HG03196 (cell line): ENCODE measurements at regions not wholly inside any gene's neighbourhood (a gene's known extent, or its start where the extent isn't known, plus 50 kb on each side); places are given as distances from the start of the nearest gene placed in this dataset.
"Not testable (repeated sequence)": the region's sequence is repeated elsewhere in the genome, so short reads cannot be mapped to it uniquely, and the experiment has no call there.

Experiments
- ATAC-seq: cut with Tn5 transposase; IDR thresholded peaks from one replicate; pipeline ENCODE4 v1.9.1; 2021; ENCODE audit not compliant: unreplicated experiment

DNA sequence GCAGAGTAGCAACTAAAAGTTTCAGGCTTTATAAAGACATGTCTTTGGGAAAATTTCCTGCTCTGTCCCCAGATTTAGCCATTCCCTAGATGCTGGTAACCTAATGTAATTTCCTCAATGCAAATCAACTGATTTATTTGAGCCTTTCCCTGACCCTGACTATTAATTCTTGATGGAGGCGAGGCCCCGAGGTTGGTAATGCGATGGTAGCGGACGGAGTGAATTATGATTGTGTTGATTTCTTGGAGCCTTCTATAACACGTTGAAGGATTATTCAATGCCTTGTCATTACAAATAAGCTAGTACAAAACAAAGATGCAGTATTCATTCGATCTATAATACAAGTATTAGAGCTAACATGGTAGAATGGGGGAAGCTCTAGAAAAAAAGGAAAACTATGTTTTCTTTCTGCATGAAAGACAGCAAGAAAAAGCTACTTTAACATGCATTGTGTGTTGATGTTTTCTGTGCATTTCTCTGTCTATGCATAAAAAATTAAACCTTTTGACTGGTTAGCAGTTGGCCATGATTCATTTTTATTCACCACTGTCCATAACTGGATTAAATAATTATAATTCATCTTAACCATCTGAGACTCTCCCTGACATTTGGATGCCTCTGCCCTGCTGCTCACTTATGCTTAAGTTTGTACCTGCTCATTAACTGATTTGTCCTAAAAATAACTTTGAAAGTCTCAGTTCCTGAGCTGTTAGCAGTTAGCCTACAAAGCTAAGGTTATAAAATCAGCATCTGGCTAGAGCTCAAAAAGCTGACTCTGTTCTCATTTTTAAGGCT lies 490.2 kb upstream of the NUDT12 start:
- ATAC-seq, result no peak

DNA sequence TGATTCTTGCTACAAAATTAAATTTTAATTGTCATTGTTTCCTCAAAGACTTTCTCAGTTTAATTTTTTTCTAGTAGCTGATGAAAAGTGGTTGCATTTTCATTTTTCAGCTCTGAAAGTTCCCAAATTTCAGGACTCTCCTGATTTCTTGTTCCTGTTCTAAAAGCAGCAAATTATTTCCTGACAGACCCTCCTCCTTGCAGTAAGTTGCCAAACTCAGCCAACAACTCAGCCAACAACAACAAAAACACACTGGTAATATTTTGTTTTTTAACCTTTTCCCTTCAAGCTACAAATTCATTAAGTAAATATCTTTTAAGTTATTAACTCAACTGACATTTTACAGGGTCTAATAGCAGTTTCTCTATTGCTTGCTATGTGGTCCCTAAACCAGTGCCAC lies 487.8 kb upstream of the NUDT12 start:
- ATAC-seq, result no peak

DNA sequence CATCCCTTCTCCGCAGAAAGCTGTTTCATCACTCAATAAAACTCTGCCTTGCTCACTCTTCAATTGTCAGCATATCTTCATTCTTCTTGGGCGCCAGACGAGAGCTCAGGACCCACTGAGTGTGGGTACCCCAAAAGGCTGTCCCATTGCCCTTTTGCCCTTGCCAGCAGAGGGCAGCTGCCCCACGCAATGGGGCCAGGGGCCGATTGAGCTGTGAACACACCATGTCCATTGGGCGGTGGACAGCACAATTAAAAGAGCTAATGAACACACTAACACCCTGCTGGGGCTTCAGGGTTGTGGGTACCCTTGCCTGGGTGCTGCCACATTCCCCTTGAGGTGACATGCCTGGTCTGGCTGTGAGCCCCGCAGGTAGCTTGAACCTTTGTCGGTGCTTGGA lies 487.2 kb upstream of the NUDT12 start:
- ATAC-seq, result no peak

DNA sequence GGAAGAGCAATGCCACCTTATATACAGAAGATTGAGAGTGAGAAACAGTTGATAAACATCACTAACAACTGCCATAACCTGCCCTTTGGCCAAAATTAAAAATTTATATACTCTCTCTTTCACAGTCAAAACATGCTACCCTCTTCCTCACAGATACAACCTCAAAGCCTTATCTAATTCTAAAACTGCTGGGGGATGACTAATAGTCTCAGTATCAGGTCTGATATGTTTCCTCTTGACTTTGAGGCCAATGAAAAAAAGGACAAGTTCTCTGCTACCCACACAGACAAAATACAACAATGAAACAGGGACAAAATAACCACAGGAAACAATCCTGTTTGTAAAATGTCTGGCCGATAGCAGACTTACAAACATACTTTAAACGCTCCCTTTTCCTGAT lies 485.6 kb upstream of the NUDT12 start:
- no peak for ATAC-seq

DNA sequence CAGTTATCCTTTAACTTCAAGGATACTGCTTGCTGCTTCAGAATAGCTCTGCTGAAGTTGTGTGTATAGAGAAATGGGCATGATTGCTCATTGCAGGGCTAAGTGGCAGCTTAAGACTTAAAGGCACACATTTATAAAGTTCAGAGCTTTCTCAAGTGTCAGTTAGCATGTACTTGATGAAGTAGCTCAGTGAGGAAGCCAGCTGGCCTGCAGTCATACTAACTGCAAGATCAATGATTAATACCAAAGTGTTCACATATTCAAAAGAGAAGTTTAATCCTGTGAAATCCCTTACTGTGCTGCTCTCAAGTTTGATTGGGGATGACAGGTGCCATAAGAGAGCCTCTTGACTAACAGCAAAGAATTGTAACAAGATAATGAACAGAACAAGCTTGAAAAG lies 483.4 kb upstream of the NUDT12 start:
- no peak for ATAC-seq

DNA sequence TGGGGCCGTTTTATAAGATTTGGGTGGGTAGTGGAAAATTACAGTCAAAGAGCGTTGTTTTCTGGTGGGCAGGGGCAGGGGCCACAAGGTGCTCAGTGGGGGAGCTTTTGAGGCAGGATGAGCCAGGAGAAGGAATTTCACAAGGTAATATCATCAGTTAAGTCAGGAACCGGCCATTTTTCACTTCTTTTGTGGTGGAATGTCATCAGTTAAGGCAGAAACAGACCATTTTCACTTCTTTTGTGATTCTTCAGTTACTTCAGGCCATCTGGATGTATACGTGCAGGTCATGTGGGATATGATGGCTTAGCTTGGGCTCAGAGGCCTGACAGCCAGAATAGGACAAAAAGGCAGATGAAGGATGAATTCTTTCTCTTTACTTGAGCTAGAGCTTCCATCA lies 477.3 kb upstream of the NUDT12 start:
- not testable (repeated sequence) for ATAC-seq

DNA sequence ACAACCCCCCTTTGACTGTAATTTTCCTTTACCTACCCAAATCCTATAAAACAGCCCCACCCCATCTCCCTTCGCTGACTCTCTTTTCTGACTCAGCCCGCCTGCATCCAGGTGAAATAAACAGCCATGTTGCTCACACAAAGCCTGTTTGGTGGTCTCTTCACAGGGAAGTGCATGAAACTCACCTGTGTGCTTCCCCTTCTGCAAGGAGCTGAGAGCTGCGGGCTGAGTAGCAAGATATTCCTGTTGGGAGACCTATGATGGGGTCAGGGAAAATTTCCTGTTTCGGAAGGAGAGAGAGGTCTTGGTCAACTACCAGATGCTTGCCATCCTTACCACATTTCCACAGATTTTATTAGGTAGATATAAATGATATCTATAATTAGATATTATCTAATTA lies 474.5 kb upstream of the NUDT12 start:
- not testable (repeated sequence) for ATAC-seq

DNA sequence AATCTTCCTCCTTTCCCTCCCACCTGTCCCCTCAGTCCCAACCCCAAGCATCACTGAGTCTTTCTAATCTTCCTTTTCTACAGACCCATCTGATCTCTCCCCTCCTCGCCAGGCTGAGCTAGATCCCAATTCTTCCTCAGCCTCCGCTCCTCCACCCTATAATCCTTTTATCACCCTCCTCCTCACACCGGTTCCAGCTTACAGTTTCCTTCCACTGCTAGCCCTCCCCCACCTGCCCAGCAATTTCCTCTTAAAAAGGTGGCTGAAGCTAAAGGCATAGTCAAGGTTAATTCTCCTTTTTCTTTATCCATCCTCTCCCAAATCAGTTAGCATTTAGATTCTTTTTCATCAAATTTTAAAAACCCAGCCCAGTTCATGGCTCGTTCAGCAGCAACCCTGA lies 470.6 kb upstream of the NUDT12 start:
- not testable (repeated sequence) for ATAC-seq

DNA sequence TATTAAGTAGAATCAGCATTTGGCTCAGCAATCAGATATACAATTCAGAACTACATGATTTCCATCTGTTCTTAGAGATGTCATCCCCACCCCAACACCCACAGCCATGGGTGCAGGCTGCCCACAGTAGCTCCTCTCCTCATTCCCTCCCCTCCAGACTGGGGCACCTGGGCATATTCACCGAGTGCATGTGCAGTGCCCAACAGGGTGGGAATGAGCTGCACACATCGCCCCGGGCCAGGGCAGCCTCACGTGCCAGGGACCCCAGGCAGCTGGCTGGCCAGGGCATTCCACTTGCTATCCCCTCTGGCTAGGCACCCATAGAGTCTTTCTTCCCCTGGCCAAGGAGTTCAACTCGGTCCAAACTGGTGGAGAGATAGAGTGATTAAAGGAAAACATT lies 461.9 kb upstream of the NUDT12 start:
- no peak for ATAC-seq

DNA sequence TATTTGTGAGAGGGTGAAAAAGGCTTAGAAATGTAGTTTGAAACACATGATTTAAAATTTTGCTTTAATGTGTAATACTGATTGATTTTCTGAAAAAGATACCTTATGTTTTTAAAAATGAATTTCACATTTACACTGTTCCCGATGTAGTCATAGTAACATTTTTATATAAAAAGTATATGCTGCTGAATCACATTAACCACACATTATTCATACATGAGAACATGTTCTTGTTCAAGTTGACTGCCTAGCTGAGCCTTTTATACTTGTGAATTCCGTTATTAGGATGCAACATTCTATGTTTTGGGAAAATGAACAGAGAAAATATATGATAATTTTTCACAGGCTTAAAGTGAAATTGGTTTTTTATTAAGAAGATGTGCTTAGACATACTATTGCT lies 461.1 kb upstream of the NUDT12 start:
- ATAC-seq, result no peak

DNA sequence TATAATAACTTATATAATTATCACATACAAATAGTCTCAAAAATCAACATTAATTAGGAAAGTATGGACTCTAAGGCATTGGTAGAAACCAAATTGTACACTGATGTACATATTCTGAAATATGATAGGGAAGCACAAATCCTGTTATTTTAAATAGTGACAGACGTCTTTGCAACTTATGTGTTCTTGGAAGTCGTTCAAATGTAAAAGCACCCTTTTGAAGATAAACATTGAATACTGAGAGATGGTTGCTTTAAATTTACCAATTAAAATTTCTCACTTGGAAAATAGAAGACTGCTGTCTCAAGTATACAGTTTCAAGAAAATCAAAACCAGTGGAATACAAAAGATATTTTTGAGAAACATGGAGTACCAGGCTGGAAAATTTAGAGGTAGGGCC lies 457.4 kb upstream of the NUDT12 start:
- no peak for ATAC-seq

DNA sequence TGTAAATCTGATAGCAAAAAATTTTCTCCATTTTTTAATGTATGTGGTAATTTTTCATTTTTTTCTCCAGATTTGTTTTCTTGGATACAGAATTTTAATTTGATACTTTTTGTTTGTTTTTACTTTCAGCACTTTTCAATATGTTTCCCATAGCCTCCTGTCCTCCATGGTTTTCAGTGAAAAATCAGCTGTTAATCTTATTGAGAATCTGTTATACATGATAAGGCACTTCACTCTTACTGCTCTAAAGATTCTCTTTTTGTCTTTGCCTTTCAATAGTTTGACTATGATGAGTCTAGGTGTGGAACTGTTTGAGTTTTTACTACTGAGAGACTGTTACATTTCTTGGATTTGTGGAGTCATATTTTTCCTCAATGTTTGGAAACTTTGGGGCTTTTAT lies 455.7 kb upstream of the NUDT12 start:
- ATAC-seq, result no peak

DNA sequence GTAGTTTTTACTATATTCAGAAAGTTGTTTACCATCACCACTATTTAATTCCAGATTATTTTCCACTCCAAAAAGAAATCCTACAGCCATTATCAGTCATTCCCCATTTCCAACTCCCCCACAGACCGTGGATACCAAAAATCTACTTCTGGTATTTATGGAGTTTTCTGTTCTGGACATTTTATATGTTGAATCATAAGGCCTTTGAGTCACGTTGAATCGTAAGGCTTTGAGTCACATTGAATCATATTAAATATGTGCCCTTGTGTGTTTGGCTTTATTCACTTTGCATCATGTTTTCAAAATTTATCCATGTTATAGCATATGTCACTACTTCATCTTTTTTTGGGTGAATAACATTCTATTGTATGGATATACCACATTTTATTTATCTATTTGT lies 454.1 kb upstream of the NUDT12 start:
- no peak for ATAC-seq

DNA sequence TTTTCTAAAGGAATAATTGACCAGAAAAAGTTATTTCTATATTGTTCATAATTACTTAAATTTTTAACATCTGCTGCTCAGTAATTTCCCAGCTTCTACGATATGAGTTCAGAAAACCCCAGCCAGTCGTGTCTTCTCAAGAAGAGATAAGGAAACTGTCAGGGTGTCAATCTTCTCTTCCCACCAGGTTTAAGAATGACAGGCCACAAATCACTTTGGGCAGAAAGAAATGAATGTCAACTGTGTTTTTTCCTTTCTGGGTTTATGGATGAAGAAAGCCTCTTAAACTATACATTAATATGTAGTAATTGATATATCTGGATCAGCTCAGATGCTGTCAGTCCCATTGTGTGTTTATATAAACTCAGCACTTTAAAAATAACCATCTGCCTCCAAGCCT lies 453.2 kb upstream of the NUDT12 start:
- ATAC-seq, result no peak

DNA sequence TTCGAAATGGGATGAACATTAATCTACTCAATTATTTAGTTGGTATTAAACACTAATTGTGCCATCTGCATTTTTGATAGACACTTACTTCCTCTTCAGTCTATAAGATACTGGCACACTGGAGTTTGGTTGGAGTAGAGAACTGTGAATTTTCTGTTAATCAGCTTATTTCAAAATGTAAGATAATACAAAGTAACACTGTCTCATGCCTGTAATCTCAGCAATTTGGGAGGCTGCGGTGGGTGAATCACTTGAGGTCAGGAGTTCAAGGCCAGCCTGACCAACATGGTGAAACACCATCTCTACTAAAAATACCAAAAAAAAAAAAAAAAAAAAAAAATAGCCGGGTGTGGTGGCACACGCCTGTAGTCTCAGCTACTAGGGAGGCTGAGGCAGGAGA lies 440.2 kb upstream of the NUDT12 start:
- not testable (repeated sequence) for ATAC-seq

DNA sequence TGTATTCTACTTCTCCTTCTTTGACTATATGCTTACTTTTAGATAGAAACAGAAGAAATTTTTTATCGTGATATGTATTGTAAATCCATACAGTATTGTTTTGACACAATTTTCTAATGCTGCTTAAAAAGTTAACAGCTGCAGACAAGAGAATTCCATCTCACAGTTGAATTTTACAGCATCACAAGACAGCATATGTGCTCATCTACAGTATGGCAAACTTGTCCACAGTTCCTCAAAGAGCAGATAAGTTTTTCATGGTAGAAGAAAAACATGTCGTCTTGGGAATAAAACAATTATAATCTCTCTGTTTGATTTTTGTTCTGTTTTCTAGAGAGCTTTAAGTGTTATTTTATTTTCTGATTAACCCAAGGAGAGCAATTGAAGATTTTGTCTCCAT lies 438.5 kb upstream of the NUDT12 start:
- ATAC-seq, result no peak

DNA sequence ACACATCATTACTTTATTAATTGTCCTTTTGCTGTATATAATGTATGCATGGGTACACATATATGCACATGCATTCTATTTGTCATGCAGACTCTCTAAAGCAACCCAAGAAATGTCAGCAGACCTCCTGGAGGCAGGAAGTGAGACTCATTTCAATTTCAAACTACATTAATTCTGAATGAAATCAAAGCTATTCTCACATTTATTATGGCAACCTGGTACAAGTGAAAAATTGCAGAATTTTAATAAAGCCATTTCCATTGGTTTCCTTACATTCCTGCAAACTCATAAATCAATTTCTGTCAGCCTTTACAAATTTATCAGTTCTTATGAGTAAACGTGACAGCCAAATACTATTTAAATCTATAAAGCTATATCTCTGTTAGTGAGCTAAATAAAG lies 430.4 kb upstream of the NUDT12 start:
- no peak for ATAC-seq

DNA sequence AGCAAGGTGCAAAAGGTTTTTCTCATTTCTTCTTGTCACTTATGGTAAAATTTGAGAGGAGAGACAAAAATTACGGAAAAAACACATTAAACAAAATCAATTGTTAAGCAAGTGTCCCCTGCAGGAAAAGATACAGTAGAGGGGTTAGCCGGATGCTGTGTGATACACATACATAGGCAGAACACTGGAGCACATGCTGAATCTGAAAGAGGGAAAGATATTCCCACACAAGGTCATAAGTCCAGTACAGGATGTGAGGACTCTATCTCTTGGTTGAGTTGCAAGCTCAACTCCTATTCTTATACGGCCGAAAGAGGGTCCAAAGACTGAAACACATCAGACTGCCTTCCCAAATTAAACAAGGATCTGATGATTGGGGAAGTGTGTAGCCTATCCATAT lies 427.5 kb upstream of the NUDT12 start:
- no peak for ATAC-seq

DNA sequence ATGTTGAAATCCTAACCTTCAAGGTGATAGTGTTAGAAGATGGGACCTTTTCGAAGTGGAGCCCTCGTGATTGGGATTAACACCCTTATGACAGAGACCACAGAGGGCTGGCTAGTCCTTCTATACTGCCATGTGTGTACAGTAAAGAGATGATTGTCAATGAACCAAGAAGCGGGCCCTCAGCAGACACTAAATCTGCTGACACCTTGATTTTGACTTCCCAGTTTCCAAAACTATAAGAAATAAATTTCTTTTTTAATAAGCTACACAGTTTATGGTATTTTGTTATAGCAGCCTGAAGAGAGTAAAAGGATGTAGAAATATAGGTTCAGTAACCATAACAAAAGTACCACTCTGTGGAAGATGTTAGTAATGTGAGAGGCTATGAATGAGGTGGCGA lies 419.0 kb upstream of the NUDT12 start:
- no peak for ATAC-seq

DNA sequence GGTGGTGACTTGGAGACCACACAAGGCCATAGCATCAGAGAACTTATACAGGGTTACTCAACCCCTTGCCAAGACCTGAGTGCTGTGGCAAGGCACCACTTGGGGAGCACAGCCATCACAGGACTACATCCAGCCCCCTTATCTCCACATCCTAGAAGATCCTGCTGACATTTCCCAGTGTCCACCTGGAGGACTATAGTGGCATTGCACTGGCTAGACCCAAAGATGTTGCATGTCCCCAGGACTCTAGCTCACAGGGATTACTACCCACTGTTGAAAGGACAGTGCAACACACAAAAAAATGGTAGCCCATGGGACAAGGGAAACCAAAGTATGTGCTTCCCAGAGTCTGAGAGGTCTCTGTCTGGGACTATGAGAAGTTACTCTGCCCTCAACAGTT lies 411.1 kb upstream of the NUDT12 start:
- no peak for ATAC-seq

DNA sequence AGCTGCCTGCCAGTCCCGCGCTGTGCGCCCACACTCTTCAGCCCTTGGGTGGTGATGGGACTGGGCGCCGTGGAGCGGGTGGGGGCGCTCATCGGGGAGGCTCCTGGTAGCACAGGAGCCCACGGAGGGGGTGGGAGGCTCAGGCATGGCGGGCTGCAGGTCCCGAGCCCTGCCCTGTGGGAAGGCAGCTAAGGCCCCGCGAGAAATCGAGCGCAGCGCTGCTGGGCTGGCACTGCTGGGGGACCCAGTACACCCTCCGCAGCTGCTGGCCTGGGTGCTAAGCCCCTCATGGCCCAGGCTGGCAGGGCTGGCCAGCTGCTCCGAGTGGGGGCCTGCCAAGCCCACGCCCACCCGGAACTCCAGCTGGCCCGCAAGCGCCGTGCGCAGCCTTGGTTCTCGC lies 403.7 kb upstream of the NUDT12 start:
- ATAC-seq, result not testable (repeated sequence)

DNA sequence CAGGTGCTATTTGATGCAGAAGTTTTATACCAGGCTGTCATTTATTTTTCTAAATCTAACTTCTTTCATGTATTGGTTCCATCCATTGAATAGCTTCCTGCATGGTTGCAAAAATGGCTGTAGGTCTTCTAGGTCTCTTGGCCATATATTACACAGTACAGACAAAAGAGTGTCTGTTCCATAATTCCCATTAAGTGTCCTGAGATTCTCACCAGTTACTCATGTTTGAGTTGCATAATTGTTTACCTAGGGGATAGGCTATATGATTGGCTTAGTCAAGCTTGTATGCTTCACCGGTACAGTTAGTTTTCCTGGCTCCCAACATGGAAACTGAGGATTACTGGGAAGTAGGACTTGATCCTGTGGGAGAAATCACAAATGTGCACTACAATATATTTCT lies 399.4 kb upstream of the NUDT12 start:
- no peak for ATAC-seq

DNA sequence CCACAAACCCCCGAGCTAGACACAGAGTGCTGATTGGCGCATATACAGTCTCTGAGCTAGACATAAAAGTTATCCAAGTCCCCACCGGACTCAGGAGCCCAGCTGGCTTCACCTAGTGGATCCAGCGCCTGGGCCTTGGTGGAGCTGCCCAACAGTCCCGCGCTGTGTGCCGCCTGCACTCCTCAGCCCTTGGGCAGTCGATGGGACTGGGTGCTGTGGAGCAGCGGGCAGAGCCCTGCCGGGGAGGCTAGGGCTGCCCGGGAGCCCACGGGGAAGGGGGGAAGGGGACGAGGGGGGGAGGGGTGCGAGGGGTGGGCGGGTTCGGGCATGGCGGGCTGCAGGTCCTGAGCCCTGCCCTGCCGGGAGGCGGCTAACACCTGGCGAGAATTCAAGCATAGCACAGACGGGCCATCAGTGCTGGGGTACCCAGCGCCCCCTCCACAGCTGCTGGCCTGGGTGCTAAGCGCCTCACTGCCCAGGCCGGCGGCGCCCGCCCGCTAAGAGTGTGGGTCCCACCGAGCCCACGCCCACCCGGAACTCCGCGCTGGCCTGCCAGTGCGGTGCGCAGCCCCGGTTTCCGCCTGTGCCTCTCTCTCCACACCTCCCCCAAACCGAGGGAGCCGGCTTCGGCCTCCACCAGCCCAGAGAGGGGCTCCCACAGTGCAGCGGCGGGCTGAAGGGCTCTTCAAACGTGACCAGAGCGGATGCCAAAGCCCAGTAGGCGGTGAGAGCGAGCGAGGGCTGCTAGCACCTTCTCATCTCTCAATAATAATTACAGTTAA lies 391.2 kb upstream of the NUDT12 start:
- ATAC-seq, result no peak
